NCI-H1048 (cell line): ENCODE measurements at regions not wholly inside any gene's neighbourhood (a gene's known extent, or its start where the extent isn't known, plus 50 kb on each side); places are given as distances from the start of the nearest gene placed in this dataset.
A peak's percentile ranks its signal among the peaks of the same experiment; 100 is the strongest.

ENCODE experiments used
- DNase-seq: peaks from one replicate; lab custom pipeline; 2025; lab: John Stamatoyannopoulos, UW

DNA sequence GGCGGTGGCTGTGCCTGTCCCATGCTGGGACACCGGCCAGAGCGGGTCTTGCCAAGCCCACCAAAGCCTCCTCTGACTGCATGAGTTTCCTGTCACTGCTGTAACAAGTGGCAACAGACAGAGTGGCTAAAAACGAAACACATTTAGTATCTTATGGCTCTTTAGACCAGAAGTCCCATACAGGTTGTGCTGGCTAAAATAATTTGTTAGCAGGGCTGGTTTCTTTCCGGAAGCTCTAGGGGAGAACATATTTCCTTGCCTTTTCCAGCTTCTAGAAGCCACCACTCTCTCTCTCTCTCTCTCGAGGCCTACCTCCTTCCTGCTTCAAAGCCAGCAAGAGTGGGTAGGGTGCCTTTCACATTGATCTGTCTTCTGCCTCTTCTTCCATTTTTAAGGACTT is 171.6 kb upstream of the PLPP4 start:
- no peak for DNase-seq

DNA sequence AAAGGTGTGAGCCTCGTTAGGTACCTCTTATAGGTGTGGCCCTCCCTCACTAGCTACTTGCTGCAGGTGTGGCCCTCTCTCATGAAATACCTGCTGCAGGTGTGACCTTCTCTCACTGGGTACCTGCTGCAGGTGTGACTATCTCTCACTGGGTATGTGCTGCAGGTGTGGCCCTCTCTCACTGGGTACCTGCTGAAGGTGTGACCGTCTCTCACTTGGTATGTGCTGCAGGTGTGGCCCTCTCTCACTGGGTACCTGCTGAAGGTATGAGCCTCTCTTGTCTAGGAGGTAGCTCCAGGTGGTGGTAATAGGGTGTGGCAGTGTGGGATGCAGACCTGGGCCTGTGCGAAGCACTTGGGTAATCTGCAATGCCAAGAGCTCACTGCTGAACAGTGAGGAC is 170.7 kb upstream of the PLPP4 start:
- no peak for DNase-seq

DNA sequence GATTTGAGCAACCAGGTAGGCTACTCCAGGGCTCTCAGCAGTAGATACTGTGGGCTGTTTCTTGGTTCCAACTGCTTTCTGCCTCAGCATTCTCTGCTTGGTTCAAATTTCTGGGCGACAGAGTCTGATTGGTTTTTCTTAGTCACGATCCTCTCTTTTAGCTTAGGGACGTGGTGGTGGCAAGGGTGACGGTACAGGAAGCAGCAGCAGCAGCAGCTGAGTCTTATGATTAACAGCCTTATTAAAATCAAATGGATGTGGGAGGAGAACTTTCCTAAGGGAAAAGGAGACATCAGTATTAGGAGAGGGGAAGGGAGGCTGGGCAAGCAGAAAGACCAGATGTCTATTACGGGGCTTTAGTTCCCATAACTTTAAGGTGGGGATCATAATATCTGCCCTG is 156.5 kb upstream of the PLPP4 start:
- no peak for DNase-seq

DNA sequence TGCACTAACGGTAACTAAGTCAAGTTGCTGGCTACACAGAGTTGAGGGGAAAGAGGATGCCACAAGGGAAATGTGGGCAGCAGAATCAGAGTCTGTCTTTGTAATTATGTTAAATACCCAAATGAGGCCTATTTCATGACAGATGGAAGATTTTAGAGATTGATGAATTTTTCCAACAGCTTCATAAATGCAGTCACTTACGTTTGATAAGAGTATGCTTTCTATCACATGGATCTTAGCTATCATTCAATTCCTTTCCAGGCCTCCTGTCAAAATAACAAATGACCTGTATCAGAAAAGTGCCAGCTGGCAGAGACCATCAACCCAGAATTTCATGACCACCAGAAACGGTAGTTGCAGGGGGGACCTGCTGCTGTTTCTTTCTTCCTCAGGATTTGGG is 148.4 kb upstream of the PLPP4 start:
- DNase-seq = no peak

DNA sequence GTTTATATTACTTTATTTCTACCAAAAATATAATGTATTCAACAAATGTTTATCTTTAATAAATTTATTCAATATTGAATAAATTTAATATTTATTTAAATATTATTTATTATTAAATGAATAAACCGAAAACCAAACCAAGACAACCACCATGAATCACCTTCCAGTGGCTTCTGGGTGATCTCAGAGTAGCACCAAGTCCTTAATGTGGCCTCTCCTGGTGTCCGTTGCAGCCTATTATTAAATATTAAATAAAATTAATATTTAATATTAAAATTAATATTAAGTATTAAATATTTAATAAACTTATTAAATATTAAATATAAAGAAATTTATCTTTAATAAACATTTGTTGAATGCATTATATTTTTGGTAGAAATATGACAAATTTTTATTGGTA is 143.3 kb upstream of the PLPP4 start:
- DNase-seq = no peak

DNA sequence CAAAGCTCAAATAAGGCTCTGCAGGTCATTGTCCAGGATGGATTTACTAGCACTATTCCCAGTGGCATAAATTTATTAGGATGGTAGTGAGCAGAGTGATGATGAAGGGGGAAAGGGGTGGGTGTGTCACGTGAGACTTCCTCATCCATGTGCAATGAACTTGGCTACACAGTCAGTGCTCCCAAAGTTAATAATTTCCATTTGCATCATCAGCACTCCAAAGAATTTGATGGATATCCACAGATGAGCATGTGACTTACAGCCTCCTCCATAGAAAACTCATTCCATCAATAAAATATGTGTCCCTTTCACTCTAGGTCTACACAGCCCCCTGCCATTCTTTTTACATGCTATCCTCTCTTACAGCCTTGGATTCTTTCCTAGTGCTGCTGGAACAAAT is 142.6 kb upstream of the PLPP4 start:
- DNase-seq = no peak

DNA sequence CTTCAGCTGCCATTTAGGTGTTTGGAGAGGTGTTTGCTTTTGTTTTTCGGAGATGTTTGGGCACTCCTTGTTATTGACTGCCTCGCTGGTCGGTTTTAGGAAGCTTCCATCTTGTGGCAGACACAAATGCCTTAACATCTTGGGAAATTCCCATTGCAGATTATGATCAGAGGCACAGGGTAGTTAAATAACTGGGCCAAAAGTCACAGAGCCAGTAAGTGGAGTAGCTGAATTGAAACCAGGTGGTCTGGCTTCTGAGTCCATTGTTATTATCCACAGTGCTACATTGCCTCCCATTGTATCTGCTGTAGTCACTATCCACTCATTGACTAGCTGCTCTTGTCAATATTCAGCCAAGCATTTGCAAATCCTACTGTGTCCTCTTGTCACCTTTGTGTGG is 138.2 kb upstream of the PLPP4 start:
- DNase-seq = no peak

DNA sequence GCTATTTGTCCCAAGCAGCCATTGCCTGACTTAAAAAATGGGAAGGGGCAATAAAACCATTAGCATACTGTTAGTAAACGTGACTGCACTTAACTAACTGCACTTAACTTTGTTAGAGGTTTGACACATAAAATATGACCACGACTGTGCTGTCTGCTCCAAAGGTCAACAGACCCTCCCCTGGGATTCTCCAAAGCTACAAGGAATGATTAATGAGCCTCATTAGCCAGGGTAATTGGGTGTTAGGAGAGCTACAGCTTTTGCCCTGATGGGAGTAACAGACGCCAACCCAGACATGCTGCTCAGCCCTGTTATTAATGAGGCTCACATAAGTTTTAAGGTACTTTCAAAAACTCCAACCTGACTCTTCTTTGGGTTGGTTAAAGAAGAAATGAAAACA is 129.4 kb upstream of the PLPP4 start:
- no peak for DNase-seq

DNA sequence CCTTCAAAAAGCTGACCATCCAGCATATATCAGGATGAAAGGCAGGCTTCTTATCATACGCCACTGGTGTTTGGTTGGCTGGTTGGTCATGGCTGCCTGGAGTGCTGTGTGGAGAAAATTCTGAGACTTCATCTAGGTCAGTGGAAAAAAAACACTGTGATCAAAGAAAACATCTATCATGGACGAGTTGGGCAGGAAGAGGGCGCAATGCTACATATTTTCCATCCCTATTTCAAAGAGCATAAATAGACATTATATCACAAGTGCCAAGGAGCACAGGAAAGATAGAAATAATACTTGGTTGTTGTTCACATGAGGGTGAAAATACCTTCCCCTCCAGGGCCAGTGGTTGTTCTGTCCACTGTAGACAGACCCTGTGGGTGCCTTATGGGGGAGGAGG is 128.4 kb upstream of the PLPP4 start:
- DNase-seq = no peak

DNA sequence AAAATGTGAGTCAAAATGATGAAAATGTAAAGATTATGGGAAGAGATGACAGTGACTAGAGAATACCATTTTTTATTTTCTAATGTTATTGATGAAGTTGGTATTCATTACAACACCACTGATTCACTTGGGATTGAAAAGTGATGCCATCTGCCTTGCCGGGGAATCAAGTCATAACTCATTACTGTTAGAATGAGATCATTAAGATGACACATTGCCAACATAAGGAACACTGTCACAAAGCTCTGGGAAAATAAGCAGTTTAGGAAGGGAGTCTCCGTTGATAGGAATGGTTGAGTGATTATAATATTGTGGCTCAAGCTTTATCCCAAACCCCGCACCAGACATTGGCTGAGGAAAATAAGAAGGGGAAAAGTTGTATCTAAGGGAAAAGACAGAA is 121.5 kb upstream of the PLPP4 start:
- DNase-seq = no peak

DNA sequence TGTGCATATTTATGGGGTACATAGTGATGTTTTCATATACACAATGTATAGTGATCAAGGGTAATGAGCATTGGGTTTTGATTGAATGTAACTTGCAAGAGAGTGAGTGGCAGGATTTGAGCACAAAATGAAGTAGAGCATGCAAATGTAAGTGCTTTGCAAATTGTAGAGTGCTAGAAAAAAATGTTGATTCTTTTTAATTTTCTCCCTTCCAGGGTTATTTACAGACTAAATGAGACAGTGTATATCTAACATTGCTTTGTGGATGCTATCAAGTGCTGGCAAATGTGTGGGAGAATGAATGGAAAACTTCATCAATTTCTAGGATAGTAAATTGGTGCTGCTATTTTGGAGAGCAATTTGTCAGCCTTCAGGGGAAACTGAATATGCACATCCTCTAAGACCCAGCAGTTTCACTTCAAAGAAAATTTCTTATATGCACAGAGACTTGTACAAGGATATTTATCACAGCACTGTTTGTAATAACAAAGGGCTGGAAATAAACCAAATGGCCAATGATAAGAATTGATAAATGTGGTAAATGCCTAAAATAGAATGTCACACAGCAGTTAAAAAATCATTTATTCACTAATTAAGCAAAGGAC is 120.6 kb upstream of the PLPP4 start:
- DNase-seq = no peak

DNA sequence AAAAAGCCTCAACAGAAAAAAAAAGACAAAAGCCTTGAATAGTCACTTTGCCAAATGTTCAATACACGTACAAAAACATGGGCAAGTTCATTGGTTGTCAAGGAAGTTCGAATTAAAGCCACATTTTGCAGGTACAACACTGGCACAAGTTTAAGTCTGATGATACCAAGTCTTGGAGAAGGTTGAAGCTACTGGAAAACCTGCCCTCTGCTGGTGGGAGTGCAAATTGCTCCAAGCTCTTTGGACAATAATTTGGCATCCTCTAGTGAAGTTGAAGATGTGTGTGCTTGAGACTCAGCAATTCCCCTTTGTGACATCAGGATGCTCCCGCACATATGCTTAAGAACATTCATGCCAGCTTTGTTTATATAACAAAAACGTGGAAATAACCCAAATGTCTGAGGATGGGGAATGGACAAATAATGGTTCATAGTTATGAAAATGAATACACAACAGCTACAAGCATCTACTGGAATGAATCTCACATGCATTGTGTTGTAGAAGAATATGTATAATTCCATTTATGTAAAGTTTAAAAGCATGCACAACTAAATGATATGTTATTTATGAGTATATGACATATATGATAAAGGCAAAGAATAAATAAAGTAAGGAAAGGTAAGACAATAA is 120.0 kb upstream of the PLPP4 start:
- DNase-seq = peak; percentile 23

DNA sequence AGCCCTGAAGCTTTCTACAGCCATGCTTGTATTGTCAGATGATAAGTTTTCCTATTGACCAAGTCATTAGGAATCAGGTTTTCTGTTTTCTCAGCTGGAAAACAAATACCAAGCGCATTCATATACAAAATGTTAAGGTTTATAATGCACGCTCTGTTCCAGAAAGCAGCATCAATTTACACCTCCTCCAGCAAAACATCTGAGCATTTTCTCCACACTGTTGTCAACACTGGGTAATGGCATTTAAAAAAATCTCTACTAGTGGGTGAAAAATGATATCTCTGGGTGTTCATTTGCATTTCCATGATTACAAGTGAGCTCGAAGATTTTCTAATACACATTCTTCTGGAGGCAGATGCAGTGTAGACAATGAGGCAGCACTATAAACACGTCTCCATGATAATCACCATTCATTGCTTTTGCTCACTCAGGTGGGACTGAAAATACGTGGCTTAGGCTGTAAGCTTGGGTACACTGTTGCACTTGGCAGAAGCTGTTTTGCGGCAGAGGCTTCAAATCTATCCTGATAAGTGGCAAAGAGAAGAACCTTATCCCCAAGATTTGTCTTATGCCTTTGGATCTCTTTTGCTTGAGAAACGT is 114.8 kb upstream of the PLPP4 start:
- DNase-seq = no peak

DNA sequence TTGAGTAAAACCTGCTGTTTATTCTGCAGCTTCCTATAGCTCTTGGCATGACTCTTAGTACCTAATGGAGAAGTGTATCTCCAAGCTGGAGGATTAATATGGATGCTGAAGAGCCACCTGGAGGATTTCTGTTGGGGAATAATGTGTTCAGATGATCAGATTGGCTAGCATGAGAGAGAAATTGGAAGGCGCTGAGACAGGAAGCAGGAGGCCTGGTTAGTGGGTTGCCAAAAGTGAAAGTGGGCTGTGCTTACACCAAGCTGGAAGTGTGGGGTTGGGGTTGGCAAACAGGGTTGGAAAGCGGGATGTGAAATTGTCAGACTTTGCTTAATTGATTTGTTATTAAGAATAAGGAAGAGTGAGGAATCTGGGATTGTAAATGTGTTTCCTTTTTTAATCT is 111.8 kb upstream of the PLPP4 start:
- no peak for DNase-seq

DNA sequence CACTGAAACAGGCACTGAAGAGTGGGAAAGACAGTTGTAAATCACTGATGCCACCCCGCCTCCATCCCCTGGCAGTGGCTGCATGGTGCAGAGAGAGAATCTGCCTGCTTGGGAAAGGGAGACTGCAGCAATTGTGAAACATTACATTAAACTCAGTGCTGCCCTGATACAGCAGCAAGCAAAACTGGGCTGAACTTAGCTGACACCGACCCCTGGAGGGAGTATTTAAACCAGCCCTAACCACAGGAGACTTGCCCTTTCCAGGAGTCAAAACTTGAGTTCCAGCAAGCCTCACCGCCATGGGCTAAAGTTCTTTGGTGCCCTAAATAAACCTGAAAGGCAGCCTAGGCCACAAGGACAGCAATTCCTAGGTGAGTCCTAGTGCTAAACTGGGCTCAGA is 109.4 kb upstream of the PLPP4 start:
- no peak for DNase-seq

DNA sequence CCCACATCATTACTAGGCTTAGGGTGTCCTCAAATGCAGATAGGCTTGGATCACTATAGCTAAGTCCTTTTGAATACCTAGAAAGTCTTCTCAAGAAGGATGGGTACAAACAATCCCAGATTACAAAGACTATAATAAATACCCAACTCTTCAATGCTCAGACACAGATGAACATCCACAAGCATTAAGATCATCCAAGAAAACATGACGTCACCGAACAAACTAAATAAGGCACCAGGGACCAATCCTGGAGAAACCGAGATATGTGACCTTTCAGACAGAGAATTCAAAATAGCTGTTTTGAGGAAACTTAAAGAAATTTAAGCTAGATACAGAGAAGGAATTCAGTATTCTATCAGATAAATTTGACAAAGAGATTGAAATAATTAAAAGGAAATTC is 108.0 kb upstream of the PLPP4 start:
- DNase-seq = no peak

DNA sequence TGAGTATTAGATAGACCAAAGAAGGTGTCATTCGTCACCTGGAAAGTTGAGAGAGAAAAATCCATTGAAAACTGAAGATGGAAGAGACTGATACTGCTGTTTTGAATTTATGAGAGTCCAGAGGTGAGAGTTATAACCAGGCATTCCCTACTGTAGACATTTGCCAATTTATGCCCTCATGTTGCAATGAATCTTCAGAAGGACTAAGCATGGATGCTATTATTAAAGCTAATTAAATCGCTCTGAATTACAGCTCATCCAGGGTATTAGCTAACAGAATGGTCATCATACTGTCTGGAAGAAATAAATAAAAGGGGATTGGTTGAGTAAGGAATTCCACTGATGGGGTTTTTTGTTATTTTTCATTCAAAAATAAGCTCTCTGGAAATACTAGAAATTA is 101.6 kb upstream of the PLPP4 start:
- no peak for DNase-seq

DNA sequence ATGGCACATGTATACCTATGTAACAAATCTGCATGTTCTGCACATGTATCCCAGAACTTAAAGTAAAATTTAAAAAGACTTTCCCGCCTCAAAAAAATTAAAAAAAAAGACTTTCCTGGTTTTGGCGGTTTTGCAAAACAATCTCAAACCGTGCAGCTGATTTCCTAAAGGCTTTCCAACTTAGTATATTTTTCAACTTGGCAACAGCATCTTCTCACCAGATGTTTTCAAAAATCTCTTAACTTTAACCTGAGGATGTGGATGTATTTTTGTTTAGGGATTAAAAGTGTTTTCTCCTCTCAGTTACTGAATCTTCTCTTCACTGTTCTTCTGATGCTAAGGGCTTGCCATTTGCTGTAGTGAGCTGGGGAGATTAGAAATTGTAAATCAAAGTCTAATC is 96.5 kb upstream of the PLPP4 start:
- no peak for DNase-seq

DNA sequence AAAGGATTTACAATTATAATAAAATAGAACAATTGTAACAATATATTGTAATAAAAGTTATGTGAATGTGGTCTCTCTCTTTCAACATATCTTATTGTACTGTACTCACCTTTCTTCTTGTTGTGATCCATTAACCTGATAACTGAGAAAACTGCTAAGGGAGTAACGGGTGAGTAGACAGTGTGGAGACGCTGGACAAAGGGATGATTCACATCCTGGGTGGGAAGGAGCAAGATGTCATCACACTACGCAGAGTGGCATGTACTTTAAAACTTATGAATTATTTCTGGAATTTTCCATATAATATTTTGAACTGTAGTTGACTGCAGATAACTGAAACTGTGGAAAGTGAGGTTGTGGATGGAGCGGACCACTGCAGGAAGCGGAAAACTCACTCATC is 91.2 kb upstream of the PLPP4 start:
- no peak for DNase-seq

DNA sequence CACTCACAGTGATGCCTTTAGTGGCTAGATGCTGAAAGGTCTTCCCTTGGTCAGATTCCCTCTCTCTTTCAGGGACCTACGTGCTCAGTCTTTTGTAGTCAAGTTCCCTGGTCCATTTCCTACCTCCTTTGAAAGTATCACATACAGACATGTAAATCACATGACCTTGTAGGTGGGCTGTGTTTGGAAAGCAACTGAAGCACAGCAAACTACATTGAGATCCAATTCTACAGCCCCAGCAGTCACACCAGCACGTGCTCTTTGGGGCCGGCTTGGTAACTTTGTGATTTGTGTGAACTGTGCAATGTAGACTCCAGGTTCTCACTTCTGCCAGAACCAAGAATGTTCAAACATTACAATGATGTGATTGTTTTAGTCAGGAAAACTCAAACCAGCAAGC is 89.7 kb upstream of the PLPP4 start:
- DNase-seq = no peak

DNA sequence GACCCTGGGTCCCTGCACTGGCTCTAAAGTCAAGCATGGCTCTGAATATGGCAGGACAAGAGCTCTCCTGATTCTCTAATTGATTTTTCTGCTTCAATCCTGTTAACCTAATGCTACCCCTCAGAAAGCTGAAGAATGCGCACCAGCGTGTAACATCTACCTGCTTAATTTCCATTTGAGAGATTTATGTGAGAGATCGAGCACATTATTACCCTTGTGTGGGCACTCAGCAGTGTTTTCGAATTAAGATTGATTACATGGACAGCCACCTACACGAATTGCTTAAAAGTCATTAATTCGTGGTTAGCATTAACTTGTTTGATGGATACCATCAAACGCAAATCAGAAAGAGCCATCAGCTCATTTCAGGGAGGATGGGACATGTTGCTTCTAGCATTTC is 88.7 kb upstream of the PLPP4 start:
- no peak for DNase-seq

DNA sequence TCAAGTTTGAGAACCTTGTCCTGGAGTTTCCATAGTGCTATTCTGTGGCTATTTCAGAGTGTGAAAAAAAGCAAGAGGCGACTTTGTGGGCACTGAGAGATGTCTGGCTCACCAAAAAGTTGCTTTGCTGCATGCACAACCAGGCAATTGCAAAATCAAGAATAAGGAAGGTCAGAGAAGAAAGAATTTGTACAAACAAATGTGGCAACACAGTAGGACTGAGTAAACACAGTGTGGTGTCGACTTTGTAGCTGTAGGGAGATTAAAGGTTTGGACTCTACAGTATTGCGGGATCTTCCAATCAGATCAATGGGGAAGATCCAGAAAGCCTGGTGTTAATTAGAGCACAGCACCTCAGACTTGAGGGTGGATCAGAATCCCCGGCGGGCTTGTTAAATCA is 88.1 kb upstream of the PLPP4 start:
- no peak for DNase-seq

DNA sequence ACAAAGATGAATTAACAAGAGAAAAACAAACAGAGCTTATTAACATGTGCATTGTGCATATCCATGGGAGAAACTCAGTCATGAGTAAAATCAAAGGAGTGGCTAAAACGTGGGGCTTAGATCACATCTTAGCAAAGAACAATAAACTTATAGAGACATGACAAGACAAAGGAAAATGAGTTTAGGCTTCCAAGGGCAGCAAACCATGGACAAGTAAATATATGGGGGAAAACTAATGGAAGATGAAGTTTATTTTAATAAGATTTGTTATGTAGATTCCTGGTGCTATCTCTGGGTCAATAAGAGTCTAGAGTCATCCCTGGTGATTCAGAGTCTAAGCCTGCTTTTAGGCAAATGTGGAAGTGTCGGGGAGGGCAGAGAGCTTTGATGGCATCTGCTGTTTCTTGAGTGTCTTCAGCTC is 87.2 kb upstream of the PLPP4 start:
- DNase-seq = no peak

DNA sequence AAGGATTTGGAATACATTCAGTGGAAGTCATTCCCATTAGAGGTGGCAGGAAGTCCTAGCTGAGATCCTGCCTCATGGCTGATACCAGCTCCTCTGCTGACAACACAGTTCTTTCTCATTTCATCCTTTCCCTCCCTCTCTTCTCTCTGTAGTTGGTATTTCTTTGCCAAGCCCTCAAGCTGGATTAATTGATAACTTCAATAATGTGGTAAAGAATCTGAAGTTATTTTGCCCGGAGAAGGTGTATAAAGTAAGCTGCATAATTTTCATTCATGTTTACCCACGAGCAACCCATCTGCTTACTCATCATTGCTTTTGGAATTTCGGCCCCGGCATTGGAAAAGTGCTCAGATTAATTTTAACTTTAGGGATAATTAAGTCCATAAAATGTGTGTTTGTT is 85.2 kb upstream of the PLPP4 start:
- DNase-seq = no peak
